GM19455 (cell line): ENCODE measurements at regions not wholly inside any gene's neighbourhood (a gene's known extent, or its start where the extent isn't known, plus 50 kb on each side); places are given as distances from the start of the nearest gene placed in this dataset.

Source experiments
- ATAC-seq: cut with Tn5 transposase; IDR thresholded peaks from one replicate; pipeline ENCODE4 v1.9.1; 2021; ENCODE audit not compliant: unreplicated experiment

GRCh38 chr13:105595471-105595870 is 940.0 kb downstream of the EFNB2 start:
- no peak for ATAC-seq

DNA sequence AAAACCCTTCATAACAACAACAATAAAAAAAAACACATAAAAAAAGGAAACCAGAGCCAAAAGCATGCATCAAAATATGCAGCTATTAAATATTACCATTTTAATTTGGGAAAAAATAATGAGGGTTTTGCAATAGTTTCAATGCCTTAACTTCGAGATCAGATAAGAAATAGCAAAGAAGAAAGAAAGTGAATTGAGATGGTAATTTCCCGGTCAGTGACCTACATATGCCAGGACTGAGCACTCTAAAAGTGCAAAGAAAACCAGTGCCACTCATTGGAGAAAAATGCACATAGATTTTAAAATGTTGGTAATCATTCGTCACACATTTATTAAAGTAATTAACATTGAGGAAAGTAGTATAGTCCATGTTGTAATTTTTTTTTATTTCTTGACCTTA is 944.2 kb downstream of the EFNB2 start:
- no peak for ATAC-seq

DNA sequence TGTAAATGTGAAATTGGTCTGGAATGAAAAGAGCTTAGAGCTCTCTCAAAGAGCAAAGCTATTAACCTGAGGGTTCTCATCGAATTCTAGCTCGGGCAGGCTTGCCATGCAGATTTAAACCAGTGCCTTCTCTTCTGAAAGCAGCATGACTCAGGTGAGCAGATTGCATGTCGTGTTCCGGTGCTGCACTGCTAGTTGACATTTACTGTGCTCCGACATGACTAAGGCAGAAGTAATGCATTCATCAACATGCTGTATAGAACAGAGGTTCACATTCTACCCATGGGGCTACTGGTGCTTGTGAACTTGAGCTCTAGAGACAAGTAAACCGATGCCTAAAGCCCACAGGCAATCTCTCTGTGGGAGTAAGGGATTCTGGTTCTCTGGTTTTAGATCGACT is 947.7 kb downstream of the EFNB2 start:
- no peak for ATAC-seq

DNA sequence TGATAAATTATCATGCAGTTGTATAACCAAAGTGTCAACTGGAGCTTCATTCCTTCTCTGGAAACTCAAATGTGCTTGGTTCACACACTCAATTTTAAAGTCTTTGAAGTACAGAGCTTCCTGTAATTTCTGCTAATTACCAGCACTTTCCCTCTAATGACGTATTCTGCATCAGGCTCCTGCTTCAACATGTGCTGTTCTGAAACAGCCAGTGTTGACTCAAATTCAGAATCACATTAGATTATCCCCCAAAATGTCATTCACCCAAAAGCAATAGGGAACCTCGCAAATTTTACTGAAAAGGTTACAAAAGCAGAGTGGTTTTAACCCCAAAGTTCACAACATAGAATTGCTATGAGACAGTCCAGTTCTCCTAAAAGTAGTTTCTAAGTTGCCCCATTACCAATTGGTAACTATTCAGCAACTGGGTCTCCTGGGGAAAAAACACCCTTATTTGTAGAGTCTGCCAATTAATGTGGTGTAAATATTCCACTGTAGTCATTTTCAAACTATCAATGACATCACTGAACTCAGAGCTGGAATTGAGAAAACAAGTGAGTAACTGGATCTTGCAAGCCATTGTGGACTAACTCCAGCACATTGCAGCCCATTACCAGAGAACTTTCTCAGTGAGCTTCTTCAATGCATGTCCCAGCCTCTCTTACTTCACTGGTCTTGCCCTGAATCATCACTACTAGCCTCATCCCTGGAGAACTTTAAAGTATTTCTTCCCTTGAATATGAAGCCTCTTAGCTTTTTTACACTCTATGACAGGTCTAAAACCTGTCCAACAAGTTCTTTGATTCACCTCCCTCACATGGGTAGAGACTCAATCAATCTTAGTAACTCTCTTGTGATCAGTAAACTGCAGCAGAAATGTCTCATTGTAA is 955.4 kb downstream of the EFNB2 start:
- ATAC-seq = no peak

- ATAC-seq = no peak
Observed at GRCh38 chr13:105573136-105573535, 962.3 kb downstream of the EFNB2 start.

- ATAC-seq = no peak
Observed at GRCh38 chr13:105572401-105572800, 963.1 kb downstream of the EFNB2 start.

GRCh38 chr13:105569816-105570215 is 965.6 kb downstream of the EFNB2 start:
- no peak for ATAC-seq

- no peak for ATAC-seq
Observed at GRCh38 chr13:105567951-105568525, 967.4 kb downstream of the EFNB2 start.

DNA sequence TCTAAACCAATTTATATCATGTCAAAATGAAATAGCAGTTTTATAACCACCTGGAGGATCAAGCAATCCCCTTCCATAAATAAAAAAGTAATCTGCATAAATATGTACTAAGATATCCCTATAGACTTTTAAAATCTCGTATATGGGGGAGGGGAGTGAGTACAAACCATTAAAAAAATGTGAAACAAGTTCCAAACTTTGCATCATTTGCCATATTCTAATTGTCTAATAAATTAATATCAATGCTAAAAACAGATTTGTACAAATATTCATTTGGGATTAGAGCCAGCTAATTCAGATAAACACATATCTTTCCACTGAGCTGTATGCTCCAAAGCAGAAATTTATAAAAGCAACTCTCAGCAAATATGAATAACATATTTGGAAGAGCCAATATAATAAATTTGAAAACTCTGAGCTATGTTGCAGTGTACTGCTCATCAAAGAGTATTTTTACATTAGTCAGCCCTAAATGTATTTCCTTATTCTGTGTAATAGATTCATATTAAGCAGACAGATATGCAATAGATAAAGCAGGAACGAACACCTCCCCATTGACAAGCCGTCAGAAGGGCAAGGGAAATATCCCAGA is 970.2 kb downstream of the EFNB2 start:
- no peak for ATAC-seq

DNA sequence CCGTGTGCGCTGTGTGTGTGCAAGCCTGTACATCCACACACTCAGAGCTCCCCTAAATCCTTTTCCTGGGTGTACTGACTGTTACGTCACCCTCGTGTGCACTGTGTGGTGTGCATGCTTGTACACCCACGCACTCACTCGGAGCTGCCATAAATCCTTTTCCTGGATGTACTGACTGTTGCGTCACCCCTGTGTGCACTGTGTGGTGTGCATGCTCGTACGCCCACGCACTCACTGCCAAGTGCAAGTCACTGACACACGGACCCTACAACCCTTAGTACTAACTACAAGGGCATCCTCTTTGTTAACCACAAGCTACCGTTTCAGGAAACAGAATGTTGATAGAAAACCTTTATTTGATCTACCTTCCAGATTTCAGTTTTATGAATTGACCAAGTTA is 983.4 kb downstream of the EFNB2 start:
- ATAC-seq = no peak

- no peak for ATAC-seq
Observed at GRCh38 chr13:105547851-105548250, 987.6 kb downstream of the EFNB2 start.

- ATAC-seq = no peak
Observed at GRCh38 chr13:105545811-105546210, 989.7 kb downstream of the EFNB2 start.

DNA sequence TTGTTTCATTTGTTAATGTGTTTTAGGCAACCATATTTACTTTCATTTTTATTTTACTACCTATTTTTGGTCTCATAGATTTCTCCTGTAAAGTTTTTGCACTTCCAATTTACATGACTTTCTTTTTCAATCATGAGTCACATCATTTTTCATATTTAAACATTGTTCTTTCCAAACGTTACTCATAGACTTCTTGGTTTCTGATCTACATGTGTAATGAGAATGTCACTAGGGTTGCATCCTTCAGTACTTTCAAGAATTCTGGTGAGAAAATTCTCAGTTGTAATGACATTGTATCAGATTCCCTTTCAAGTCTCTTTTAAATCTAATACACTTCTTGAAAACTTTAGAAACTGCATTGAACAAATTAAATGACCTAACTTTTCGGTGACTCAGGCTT is 991.7 kb downstream of the EFNB2 start:
- no peak for ATAC-seq

- no peak for ATAC-seq
Observed at GRCh38 chr13:105541565-105541964, 993.9 kb downstream of the EFNB2 start.

- ATAC-seq = no peak
Observed at GRCh38 chr13:105538346-105538745, 997.1 kb downstream of the EFNB2 start.

DNA sequence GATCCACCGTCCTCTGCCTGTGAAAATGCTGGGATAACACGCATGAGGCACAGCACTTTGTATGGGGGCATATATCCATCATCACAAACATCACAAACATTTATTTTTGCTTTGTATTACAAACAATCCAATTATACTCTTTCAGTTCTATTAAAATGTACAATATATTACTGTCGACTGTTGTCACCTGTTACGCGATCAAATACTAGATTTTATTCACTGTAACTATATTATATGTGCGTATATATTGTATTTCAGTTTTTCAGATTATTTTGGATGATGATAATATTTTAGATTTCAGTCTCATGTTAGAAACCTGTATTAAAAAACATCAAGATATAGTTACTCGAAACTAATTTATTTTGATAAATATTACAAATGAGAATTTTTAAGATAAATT is 998.3 kb downstream of the EFNB2 start:
- no peak for ATAC-seq

DNA sequence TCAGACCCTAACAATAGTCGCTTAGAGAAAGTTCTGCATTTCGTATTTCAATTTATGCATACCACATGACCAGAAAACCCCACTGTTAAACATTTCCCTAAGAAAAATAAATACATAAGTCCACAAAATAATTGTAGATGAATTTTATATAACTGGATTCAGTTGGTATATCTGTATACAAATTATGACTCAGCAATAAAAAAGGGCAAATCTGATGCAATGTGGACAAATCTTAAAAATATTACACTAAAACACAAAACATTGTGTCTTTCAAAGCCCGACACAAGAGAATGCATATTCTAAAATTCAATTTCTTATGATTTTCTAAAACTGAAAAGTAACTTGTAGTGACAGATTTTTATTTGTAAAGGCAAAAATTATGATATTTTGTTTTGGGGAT is 1005.0 kb downstream of the EFNB2 start:
- ATAC-seq = no peak

DNA sequence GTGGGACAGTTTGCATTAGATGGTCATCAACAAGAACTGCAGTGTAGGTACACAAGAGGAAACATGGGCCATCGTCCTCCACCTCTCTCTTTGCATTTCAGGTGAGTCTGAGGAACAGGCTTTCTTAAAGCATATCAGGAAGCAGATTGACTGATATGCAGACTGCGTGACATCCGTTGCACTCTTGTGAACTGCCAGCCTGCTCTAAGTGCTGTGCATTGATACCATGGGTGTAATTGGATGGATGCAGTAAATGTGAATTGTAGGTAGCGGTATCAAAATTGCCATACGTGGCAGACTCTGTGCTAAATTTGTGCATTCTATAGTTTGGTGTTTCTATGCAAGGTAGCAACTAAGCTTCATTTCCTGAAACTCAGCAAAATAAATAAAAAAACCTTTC is 1008.3 kb downstream of the EFNB2 start:
- no peak for ATAC-seq

- ATAC-seq = no peak
Observed at GRCh38 chr13:105519771-105520170, 1015.7 kb downstream of the EFNB2 start.

- no peak for ATAC-seq
Observed at GRCh38 chr13:105518086-105518485, 1017.4 kb downstream of the EFNB2 start.

GRCh38 chr13:105514401-105514800 is 1021.1 kb downstream of the EFNB2 start:
- no peak for ATAC-seq

DNA sequence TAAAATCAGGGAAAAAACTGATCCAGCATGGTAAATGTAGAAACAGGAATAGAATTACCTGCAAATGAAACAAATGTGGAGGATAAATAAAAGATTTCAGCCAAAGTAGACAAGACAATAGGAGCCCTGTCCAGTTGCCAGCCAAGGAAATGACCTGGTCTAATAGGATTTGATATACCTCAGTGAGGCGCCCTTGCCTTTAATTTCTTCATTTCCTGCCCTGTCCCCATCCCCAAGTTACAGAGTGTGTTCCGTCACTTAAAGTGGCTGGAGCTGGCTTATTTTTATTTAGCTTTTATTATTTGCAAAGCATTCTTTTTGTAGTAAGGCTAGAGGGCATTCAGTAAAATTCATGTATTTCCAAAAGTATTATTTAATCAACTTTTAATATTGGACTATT is 1022.0 kb downstream of the EFNB2 start:
- no peak for ATAC-seq
